Lower leg skin (tissue), 3 donors: ENCODE measurements at regions not wholly inside any gene's neighbourhood (a gene's known extent, or its start where the extent isn't known, plus 50 kb on each side); places are given as distances from the start of the nearest gene placed in this dataset.

Source experiments
- CTCF ChIP-seq, 3 donors: fragments of 450-650 bp; IDR thresholded peaks; one replicate each; pipeline ENCODE4 v1.5.1; 2016; ENCODE audit warnings: antibody characterized with exemption in 3 of 3, mild to moderate bottlenecking in 3 of 3, moderate library complexity in 2 of 3
- POLR2A ChIP-seq, 2 donors: fragments of 450-650 bp; IDR thresholded peaks; one replicate each; pipeline ENCODE4 v1.6.1; 2016 to 2017; ENCODE audit warnings: antibody characterized with exemption in 2 of 2, mild to moderate bottlenecking in 1 of 2, moderate library complexity in 1 of 2

DNA sequence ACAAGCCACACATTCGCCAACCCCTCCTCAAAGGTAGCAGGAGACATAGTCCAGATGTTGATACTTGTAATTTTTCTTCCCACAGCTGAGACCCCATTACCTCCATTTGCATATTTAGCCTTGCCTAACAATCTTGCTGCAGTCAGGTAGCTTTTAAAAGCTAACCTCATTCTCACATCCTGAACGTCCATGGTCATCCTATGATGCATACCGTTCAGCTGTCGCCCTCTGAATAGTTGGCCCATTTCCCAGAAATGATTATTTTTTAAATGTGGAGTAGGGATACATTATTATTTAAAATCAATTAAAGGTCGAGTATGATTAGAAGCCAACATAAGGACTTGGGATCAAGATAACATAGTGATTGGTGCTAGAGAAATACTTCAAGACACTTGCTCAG, 165.0 kb downstream of the MEX3B start:
- TF ChIP-seq POLR2A (IDR thresholded peaks at IDR 0.05) (no peak), CTCF (IDR thresholded peaks at IDR 0.05) (no peak)
